Smooth muscle cell of the brain vasculature (primary cell): ENCODE measurements at regions not wholly inside any gene's neighbourhood (a gene's known extent, or its start where the extent isn't known, plus 50 kb on each side); places are given as distances from the start of the nearest gene placed in this dataset.
"Not testable (repeated sequence)": the region's sequence is repeated elsewhere in the genome, so short reads cannot be mapped to it uniquely, and the experiment has no call there.

Source experiments
- DNase-seq: peaks from one replicate; pipeline ENCODE4 v3.0.0-alpha.2; 2012; ENCODE audit warnings: low read depth, low spot score

DNA sequence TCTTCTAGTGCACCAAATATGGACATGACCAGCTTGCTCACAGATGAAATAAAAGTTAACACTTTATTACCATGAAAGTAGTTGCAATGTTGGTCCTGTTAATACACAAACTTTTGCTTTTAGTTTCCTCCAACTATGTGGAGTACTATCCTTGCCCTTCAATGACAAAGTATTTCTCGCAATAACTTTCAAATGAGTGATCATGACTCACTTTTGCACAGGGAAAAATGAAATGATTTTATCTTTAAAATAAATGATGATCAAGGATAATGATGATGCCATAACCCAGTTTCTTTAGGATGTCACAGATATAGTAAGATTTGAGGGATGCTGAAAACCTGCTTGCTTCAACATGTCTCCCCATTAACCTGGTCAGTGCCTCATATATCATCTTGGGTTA, 254.0 kb upstream of the KITLG start:
- no peak for DNase-seq

DNA sequence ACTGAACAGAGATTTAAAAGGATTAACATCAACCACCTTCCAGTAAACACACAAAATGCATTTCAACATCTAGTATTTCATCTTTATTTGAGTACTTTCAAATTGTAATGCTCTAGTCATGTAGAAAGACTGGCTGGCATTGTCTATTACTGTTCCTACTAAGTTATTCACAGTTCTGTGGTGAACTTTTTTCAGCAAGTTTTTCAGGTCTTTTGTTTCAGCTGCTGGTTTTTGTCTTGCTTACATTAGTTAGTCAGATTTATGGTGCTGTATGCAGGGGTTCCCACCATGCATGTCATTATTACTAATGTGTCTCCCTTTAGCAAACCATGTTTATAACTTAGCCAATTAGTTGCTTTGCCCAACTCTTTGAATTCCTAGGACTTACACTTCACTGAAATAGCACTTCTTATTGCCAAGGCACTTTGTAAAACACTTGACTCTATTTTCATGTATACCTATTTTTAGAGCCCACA, 253.4 kb upstream of the KITLG start:
- no peak for DNase-seq

DNA sequence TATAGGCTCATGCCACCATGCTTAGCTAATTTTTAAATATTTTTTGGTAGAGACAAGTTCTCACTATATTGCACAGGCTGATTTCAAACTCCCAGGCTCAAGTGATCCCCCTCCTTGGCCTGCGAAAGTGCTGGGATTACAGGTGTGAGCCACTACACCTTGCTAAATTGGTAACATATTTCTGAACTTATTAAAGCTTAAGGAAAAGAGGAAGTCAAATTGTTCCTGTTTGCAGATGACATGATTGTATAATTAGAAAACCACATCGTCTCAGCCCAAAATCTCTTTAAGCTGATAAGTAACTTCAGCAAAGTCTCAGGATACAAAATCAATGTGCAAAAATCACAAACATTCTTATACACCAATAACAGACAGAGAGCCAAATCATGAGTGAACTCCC, 248.3 kb upstream of the KITLG start:
- DNase-seq: not testable (repeated sequence)

DNA sequence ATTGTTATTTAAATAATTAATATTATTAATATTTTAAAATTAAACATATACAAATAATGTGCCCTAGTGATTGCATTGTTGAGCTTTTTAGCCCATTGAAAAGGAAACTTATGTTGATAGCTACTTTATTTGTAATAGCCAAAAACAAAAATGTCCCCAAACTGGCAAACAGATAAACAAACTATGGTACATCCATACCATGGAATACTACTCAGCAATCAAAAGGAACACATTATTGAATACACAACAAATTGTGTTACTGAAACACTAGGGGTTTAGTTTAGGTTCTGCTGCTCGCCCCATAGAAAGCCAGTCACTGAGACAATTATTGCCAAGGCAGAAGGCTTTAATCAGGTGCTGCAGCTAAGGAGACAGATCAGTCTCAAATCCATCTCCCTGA, 239.7 kb upstream of the KITLG start:
- DNase-seq: no peak

DNA sequence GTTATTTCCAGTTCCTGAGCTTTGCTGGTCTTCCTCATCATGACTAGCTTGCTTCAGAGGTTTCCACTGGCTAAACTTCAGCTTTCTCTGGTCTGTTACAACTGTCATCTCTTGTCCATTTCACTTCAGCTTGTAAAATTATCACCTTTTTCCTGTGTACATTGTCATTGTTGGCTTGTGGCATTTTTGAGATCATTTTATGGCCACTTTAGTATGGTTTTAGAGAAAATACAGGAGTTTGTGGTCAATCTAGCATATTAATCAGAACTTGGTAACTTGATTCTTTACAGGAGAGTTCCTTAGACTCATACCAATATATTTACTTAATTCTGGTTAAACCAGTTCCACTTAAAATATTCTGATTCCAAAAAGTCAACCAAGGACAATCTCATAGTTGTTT, 235.9 kb upstream of the KITLG start:
- DNase-seq: no peak

DNA sequence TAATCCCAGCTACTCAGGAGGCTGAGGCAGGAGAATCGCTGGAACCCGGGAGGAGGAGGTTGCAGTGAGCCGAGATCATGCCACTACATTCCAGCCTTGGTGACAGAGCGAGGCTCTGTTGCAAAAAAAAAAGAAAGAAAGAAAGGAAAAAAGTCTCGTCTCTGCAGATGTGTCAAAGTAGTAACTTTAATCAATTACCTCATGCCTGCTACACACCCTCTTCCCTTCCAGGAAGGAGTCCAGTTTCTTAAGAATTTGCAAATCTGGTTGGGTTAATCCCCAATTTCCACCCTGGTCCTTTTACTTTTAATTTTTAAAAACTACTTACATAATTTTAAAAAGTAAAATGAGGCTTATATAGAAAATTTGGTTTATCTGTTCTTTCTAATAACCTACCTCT, 234.5 kb upstream of the KITLG start:
- no peak for DNase-seq

DNA sequence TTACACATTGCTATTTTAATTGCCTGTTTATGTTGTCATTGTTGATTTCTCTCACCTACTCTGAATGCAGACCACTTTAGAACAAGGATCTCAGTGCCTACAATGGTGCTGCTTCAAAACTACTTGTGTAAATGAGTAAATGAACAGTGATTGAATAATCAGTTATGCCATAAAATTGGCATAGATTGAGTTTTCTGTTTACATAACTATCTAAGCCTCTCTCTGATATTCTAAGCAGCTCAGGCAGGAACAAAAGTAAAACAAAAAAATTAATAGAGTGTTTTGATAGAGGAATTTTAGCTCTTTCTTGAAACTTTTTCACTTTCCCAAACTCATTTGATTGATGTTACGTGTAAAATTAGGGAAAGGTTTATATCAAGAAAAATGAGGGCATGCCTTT, 232.3 kb upstream of the KITLG start:
- DNase-seq: no peak

DNA sequence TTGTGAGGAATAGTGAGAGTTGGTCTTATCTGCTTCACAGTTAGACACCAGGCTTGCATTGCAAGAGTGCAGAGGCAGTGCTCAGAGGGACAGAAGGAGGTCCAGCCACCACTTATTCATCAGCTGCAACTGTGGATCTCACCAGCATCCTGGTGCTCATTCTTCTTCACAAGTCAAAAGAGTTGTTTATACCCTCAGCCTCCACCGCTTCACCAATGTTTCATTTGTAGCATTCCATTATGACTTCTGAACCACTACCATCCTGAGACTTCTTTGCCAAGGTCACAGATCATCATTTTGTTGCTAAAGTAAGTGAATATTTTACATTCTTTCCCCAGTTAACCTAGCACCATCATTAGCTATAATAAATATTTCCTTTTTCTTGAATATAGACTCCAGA, 230.5 kb upstream of the KITLG start:
- no peak for DNase-seq

DNA sequence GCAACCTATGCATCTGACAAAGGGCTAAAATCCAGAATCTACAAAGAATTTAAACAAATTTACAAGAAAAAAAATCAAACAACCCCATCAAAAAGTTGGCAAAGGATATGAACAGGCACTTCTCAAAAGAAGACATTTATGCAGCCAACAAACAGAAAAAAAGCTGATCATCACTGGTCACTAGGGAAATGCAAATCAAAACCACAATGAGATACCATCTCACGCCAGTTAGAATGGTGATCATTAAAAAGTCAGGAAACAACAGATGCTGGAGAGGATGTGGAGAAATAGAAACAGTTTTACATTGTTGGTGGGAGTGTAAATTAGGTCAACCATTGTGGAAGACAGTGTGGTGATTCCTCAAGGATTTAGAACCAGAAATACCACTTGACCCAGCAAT, 229.6 kb upstream of the KITLG start:
- not testable (repeated sequence) for DNase-seq

DNA sequence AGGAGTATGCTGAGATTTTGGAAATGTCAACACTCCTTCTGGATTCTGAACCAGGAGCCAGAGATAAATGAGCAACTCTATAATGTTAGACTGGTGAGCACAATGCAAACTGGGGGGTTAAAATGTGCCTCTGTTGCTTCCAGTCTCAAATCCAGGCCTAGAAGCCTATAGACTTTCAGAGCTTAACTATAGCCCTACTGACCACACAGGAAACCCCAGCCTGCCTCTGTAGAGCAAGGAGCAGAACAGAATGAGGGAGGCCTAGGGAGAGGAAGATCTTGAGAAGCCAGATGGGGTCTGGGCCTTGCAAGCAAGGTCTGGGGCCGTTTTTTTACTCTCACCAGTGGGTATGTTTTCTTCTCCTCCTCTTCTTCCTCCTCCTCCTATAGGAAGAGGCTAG, 225.4 kb upstream of the KITLG start:
- no peak for DNase-seq

DNA sequence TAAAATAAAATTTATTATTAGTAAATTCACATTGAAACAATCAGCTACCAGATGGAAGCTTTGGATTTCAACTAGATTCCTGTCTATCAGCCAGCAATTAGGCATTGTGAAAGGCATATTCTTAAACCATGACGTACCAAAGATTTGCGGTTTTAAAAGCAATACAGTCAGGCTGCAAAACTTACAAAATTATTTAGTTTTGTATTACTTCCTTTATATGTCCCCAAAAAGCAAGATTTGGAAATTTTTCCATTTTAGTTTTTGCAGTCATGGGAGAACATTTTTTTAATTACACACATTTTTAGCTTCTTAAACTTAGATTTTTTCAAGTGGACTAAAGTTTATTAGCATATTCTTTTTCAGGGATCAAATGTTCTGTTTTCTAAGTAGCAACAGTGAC, 225.0 kb upstream of the KITLG start:
- DNase-seq: no peak

DNA sequence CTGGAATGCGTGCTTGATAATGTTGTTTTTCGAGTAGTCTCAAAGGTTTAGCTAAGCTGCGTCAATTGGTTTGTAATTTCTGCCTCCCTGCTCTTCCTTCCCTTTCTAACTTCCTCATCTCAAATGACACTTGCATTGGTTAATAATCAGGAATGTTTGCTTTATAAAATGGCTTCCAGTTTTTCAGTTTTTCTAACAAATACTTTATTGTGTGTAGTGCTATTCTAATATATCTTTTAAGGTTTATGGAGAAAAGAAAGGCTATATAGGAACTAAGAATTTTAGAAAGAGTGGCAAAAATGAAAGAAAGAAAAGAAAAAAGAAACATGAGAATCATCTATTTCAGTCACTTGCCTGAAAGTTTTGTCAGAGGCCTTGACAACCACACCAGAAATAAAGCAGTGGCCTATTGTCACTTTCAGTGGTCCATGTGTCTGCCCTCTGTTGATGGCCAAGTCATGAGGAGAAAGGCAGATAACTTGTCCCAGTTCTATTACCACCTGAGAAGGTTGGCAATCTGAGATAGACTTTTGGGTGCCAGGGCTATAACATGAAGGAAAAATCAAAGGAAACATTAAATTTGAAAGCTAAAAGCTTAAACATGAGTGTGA, 221.9 kb upstream of the KITLG start:
- DNase-seq: no peak

DNA sequence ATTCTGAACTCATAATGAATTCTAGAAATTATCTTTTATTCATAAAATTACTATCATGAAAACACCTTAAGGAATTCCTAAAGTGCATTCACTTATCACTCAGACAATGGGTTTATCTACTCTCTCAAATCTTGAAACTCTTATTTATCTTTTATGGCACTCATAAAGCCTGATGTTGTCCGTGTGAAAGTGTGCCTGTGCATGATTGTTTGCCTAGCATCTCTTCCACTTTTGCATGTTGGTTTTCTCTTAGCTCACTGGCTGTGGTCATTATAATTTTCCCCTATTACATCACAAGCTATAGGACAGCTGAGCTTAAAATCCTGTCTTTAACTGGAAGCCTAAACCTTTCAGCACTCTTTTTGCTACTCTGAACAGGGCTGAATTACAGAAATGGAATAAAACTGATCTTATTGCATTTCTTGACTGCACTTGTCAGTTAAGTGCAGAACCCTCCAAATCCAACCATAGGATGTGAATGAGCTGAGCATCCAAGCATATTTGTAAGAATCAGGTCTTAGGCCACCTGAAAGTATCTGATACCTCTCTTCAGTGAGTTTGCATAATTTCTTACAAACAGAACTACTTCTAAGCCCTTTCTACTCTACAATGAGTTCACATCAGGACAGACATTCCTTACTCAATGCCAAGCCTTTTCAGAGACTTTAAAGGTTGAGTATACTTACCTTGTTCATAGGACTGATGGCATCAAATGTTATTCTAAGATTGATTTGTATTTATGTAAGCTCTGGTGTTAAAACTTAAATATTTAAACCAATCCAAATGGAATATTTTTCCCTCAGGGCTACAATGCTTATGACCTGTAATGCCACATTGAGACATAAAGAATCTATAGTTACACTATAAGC, 221.2 kb upstream of the KITLG start:
- DNase-seq: no peak

DNA sequence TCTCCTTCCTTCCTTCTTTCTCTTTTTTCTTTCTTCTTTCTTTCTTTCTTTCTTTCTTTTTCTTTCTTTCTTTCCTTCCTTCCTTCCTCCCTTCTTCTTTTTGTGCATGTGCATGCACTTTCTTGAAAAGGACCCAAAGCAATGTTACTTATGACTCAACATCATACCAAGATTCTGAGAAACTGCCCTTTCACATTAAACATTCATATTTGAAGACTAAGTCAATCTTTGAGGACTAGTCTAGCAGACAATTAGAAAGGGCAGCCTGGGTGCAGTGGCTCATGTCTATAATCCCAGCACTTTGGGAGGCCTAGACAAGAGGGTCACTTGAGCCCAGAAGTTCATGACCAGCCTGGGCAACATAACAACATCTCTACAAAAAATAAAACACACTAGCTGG, 212.8 kb upstream of the KITLG start:
- DNase-seq: no peak

DNA sequence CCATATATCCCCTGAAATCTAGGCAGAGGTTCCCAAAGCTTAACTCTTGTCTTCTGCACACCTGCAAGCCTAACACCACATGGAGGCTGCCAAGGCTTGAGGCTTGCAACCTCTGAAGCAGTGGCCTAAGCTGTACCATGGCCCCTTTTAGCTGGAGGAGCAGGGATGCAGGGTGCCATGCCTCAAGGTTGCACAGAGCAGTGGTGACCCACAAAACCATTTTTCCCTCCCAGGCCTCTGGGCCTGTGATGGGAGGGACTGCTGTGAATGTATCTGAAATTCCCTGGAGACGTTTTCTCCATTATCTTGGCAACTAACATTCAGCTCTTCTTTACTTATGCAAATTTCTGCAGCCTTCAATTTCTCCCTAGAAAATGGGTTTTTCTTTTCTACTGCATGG, 210.0 kb upstream of the KITLG start:
- no peak for DNase-seq

DNA sequence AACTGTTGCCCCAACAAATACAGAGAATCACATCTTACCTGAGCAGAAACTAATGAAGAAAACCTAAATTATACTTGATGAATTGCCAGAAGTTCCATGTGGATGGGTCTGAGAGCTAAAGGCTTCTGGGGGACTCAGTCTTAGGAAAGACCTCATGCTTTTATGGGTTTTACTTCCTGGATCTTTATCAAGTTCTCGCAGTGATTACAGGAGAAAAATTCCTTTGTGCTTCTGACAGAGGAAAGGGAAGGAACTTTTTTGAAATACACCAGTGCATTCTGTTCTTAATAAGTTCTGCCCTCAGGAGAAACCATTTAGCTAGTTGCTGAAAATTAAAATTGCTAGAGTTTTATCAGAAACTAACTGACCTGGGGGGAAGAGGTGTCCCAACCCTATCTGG, 203.9 kb upstream of the KITLG start:
- DNase-seq: no peak

DNA sequence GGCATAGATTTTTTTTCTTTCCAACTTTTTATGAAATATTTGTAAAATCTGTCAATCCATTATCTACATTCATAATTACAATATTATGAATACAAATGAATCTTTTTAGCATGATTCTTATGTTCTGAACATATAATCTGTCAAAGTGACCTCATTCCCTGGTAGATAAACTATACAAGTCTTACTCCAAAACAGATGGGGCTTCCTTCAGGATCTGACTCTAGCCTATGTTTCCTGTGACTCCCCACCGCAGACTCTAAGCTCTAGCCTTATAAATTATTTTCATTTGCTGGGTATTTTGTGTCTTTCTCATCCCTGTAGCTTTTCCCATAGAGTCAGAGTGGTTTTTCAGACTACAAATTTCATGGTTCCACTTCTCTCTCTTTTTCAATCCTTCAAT, 202.1 kb upstream of the KITLG start:
- no peak for DNase-seq

DNA sequence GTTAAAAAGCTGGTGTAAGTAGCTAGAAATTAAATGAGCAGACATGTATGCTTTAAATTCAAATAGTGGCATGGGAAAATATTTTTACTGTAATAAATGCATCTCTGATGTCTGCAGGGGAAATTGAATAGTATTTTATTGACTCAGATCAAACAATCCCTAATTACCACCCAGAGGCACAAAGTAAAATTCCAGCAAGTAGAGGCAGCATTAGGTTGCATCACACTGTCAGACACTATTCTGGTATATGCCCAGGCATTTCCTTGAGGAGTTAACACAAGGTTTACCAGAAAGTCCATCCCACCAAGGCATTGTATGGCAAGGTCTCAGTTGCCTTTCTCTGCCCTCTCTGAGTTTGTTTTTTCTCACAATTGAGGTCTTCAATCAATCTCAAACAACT, 201.6 kb upstream of the KITLG start:
- no peak for DNase-seq

DNA sequence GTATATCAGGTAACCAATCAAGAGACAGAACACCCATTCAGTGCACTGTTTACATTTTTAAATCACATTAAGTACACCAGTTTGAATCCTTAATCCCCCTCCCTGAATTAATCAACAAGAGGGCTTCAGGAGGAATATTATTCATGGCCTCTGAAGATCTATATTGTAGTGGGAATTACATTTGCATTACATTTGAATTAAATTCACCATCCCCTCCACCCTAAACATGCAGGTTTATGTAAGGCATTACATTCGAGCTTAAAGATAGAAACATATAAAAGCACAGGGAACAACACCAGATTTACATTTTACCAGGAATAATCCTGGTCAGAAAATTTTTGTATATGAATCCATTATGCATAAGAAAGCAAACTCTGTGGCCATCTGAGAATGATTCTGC, 197.8 kb upstream of the KITLG start:
- DNase-seq: no peak

DNA sequence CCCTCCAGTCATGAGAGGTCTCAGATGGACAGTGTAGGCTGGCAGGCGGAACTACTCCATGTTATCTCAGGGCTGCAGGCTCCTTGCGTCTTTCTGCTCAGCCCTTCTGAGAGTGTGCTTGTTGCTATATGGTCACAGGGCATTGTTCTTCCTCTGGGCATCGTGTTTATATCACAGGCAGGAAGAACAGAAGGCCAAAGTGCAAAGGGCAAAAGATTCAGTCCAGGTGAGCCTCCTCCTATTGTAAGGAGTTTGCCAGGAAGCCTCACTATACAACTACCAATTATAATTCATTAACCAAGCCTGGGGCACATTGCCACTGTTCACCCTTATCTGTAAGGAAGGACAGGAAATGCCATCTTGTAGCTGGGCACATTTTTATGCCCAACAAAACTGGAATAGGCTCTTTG, 195.5 kb upstream of the KITLG start:
- no peak for DNase-seq

DNA sequence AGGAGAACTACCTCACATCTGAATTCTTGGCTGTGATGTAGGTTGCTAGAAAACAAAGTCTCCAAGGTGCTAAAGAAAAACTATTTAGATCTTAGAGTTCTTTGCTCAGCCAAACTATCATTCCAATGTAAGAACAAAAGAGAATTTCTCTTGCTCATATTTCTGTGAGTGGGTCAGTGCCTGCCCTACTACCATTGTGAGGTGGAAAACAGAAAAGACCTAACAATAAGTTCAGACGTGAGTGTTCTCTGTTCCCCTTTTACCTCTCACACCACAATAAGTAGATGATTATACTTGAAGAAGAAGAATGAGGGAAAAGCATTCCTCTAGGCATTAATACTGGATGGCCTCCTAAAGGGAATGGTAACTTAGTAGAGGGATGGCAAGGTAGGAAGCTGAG, 187.4 kb upstream of the KITLG start:
- DNase-seq: no peak

DNA sequence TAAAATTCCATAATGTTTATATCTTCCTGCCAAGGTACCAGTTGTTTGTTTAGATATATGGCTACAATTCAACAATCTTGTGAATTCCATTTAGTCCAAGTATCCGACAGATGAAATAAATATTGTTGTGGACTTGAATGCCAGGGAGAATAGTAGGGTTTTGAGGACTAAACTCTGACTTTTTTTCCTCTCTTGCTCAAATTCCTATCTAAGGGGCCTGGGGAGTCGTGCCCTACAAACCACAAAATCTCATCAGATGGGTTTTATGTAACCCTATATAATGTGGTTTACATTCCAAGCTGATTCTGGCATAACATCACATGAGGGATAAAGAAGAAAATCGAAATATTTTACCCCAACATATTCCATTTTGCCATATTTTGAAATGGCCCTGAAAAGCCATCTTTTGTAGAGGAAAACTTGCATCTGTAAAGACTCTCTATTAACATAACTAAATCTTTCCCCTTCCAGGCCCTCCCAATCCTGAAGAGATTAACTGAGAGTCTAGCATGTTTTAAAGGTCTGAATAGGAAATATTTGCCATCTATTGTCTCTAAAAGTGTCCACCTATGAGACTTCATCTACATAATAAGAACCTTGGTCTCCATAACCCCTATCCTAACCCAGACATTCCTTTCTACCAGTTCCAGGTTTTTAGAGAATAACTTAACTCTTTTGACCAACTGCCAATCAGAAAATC, 184.7 kb upstream of the KITLG start:
- DNase-seq: no peak
